ENCODE measurements at regions not wholly inside any gene's neighbourhood (a gene's known extent, or its start where the extent isn't known, plus 50 kb on each side); places are given as distances from the start of the nearest gene placed in this dataset.

DNA sequence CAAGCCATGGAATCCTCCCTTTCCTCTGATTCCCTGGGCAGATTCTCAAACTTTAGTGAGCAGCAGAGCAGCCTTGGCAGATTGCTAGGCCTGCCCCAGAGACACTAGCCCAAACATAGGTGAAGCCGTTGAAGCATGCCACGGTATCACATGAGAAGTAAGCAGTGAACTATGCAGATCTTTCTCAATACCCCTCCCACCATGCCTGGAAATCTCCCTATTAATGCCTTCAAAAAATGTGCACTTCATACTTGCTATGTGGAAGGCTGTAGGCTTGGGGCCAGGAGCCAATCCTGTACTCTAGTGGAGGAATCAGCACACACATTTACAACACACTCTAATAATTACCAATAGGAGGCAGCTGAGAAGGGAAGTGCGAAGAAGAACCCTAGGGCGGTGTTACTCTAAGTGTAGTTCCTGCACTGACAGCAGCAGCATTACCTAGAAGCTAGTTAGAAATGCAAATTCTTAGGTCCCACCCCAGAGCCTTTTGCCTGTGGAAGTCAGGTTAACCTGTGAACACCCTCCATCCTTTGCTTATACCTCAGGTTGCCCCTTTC, 305.1 kb upstream of the SPRED2 start:
- TF ChIP-seq CTCF (IDR thresholded peaks at IDR 0.05; ENCODE audit: poor library complexity) (no peak), EZH2 (IDR thresholded peaks at IDR 0.05; ENCODE audit: borderline replicate concordance) (no peak)
